Caco-2 (cell line): ENCODE measurements at regions not wholly inside any gene's neighbourhood (a gene's known extent, or its start where the extent isn't known, plus 50 kb on each side); places are given as distances from the start of the nearest gene placed in this dataset.

Source experiments
- BruUV-seq: library from RNA; stranded (reverse); fragments of 400-500 nt; replicated peaks from 2 replicates; lab custom pipeline; 2021; lab: Mats Ljungman, UMichigan
- CTCF ChIA-PET: fragments of 300-600 bp; sonication (Branson Sonifier 250); formaldehyde crosslinking; loops from one replicate; lab custom pipeline; 2022; ENCODE audit warnings: antibody characterized with exemption; lab: Charles Lee
- POLR2A ChIA-PET: fragments of 300-600 bp; sonication (Branson Sonifier 250); formaldehyde crosslinking; loops from one replicate; lab custom pipeline; 2022; ENCODE audit warnings: antibody characterized with exemption; lab: Charles Lee
- DNase-seq, 2 experiments: peaks; one replicate each; pipeline versions ENCODE4 v3.0.0 to v3.0.0-alpha.2; 2020 to 2022
- H3K27me3 ChIP-seq: replicated peaks from 2 replicates; pipeline ENCODE4 v1.6.0; 2011; ENCODE audit warnings: low read length; ENCODE audit not compliant: control insufficient read depth, insufficient read depth
- H3K36me3 ChIP-seq: 2 replicates; pipeline ENCODE4 v1.5.1; 2011; ENCODE audit warnings: low read length; ENCODE audit not compliant: control insufficient read depth, insufficient read depth
- H3K4me1 ChIP-seq: fragments of 250-450 bp; sonication (Bioruptor Pico); 2 replicates; pipeline ENCODE4 v1.5.1; 2020; ENCODE audit warnings: mild to moderate bottlenecking
- H3K4me3 ChIP-seq: 2 replicates; pipeline ENCODE4 v1.5.1; 2011; ENCODE audit warnings: low read depth, mild to moderate bottlenecking, control low read depth, low read length
- H3K9me3 ChIP-seq: fragments of 250-450 bp; sonication (Bioruptor Pico); 2 replicates; pipeline ENCODE4 v1.5.1; 2020; ENCODE audit warnings: mild to moderate bottlenecking, moderate library complexity
- H3K27ac Mint-ChIP-seq: one replicate; pipeline ENCODE4 v1.8.0; 2022; ENCODE audit warnings: mixed read lengths; ENCODE audit not compliant: unreplicated experiment
- H3K27me3 Mint-ChIP-seq: one replicate; pipeline ENCODE4 v1.8.0; 2022; ENCODE audit warnings: mixed read lengths; ENCODE audit not compliant: insufficient read depth, unreplicated experiment
- H3K36me3 Mint-ChIP-seq: one replicate; pipeline ENCODE4 v1.8.0; 2022; ENCODE audit warnings: mild to moderate bottlenecking, mixed read lengths; ENCODE audit not compliant: insufficient read depth, unreplicated experiment
- H3K4me1 Mint-ChIP-seq: one replicate; pipeline ENCODE4 v1.8.0; 2022; ENCODE audit warnings: low read depth, mixed read lengths; ENCODE audit not compliant: unreplicated experiment
- H3K4me3 Mint-ChIP-seq: one replicate; pipeline ENCODE4 v1.8.0; 2022; ENCODE audit warnings: mild to moderate bottlenecking, moderate library complexity, mixed read lengths; ENCODE audit not compliant: unreplicated experiment
- H3K9me3 Mint-ChIP-seq: one replicate; pipeline ENCODE4 v1.8.0; 2022; ENCODE audit warnings: mixed read lengths; ENCODE audit not compliant: unreplicated experiment
- intact Hi-C: fragments of 100-400 bp; cut with micrococcal nuclease; formaldehyde crosslinking; loops from one replicate; pipeline ENCODE4 v1.10.0; 2022; ENCODE audit not compliant: unreplicated experiment
- TF ChIP-seq, protein P1 (sequence below), 2 experiments: fragments of 200-600 bp in 1 of 2; IDR thresholded peaks; 1 replicate in 1 of 2; 2 replicates in 1 of 2; pipeline versions ENCODE4 v1.5.1 to v1.8.0; 2011 to 2022; ENCODE audit warnings: antibody characterized with exemption in 1 of 2, control low read depth in 1 of 2, inconsistent platforms in 1 of 2, low read depth in 1 of 2, low read length in 1 of 2, mild to moderate bottlenecking in 1 of 2, moderate library complexity in 1 of 2; ENCODE audit not compliant: insufficient read depth in 1 of 2, severe bottlenecking in 1 of 2, unreplicated experiment in 1 of 2

GRCh38 chr2:217004656-217005055 is 144.8 kb upstream of the TNP1 start:
- Histone ChIP-seq H3K4me3 (no peak overlapping the region), H3K4me1 (no peaks in the 10 kb centered on the region), H3K27me3 (no peaks in the 10 kb centered on the region; the same call in 1 of the 2 replicates), H3K36me3 (no peaks in the 10 kb centered on the region), H3K9me3 (no peaks in the 10 kb centered on the region)
- H3K4me3 Mint-ChIP-seq: no peak overlapping the region
- intact Hi-C loops: no loop called here
- no peak overlapping the region for H3K27ac Mint-ChIP-seq
- POLR2A ChIA-PET: no interaction called here
- TF ChIP-seq, protein P1, sequence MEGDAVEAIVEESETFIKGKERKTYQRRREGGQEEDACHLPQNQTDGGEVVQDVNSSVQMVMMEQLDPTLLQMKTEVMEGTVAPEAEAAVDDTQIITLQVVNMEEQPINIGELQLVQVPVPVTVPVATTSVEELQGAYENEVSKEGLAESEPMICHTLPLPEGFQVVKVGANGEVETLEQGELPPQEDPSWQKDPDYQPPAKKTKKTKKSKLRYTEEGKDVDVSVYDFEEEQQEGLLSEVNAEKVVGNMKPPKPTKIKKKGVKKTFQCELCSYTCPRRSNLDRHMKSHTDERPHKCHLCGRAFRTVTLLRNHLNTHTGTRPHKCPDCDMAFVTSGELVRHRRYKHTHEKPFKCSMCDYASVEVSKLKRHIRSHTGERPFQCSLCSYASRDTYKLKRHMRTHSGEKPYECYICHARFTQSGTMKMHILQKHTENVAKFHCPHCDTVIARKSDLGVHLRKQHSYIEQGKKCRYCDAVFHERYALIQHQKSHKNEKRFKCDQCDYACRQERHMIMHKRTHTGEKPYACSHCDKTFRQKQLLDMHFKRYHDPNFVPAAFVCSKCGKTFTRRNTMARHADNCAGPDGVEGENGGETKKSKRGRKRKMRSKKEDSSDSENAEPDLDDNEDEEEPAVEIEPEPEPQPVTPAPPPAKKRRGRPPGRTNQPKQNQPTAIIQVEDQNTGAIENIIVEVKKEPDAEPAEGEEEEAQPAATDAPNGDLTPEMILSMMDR (IDR thresholded peaks at IDR 0.05; ENCODE audit: insufficient read depth in 1 of 2, low read depth in 1 of 2, low read length in 1 of 2, severe bottlenecking in 1 of 2, unreplicated experiment in 1 of 2): no peak
- H3K4me1 Mint-ChIP-seq: no peaks in the 10 kb centered on the region
- H3K36me3 Mint-ChIP-seq: no peaks in the 10 kb centered on the region
- DNase-seq: no peak
- peaks cover 10% of the 10 kb centered on the region for H3K27me3 Mint-ChIP-seq
- BruUV-seq: no TSS peak
- no peaks in the 10 kb centered on the region for H3K9me3 Mint-ChIP-seq
- CTCF ChIA-PET: no interaction called here

- no TSS peak for BruUV-seq
- POLR2A ChIA-PET: no interaction called here
- Histone ChIP-seq H3K4me3 (no peak overlapping the region), H3K27me3 (no peaks in the 10 kb centered on the region), H3K4me1 (no peaks in the 10 kb centered on the region), H3K9me3 (no peaks in the 10 kb centered on the region), H3K36me3 (no peaks in the 10 kb centered on the region)
- Mint-ChIP-seq H3K4me3 (no peak overlapping the region), H3K4me1 (no peaks in the 10 kb centered on the region), H3K9me3 (no peaks in the 10 kb centered on the region), H3K27me3 (peaks cover 8% of the 10 kb centered on the region), H3K36me3 (no peaks in the 10 kb centered on the region), H3K27ac (no peak overlapping the region)
- intact Hi-C loops: no loop called here
- CTCF ChIA-PET: no interaction called here
- DNase-seq: no peak
- TF ChIP-seq, protein P1 (IDR thresholded peaks at IDR 0.05; ENCODE audit: insufficient read depth in 1 of 2, low read depth in 1 of 2, low read length in 1 of 2, severe bottlenecking in 1 of 2, unreplicated experiment in 1 of 2): no peak
These were observed 141.9 kb upstream of the TNP1 start for GRCh38 chr2:217001740-217002139.

- intact Hi-C loops: loop anchor here (1.0 kb wide), 1 partner anchor 142 kb away; no protein-coding TSS in a partner anchor
- POLR2A ChIA-PET: no interaction called here
These were observed 140.5 kb upstream of the TNP1 start for GRCh38 chr2:217000406-217000805.

More at GRCh38 chr2:217000406-217000805, 140.5 kb upstream of the TNP1 start:
- no peaks in the 10 kb centered on the region for H3K9me3 ChIP-seq
- H3K4me1 Mint-ChIP-seq: no peaks in the 10 kb centered on the region
- no peak overlapping the region for H3K27ac Mint-ChIP-seq
- TF ChIP-seq, protein P1 (IDR thresholded peaks at IDR 0.05; ENCODE audit: insufficient read depth in 1 of 2, low read depth in 1 of 2, low read length in 1 of 2, severe bottlenecking in 1 of 2, unreplicated experiment in 1 of 2): peak in 1 of 2 experiments; percentile 9
- H3K36me3 Mint-ChIP-seq: no peaks in the 10 kb centered on the region
- CTCF ChIA-PET: interaction anchor here (0.6 to 1.0 kb wide), 3 partner anchors 58 to 511 kb away, joined by 3 read pairs; no protein-coding TSS in a partner anchor
- no TSS peak for BruUV-seq
- no peak overlapping the region for H3K4me3 ChIP-seq
- no peaks in the 10 kb centered on the region for H3K4me1 ChIP-seq
- no peaks in the 10 kb centered on the region for H3K27me3 ChIP-seq
- H3K36me3 ChIP-seq: no peaks in the 10 kb centered on the region
- H3K27me3 Mint-ChIP-seq: peaks cover 6% of the 10 kb centered on the region
- DNase-seq: no peak
- no peak overlapping the region for H3K4me3 Mint-ChIP-seq
- no peaks in the 10 kb centered on the region for H3K9me3 Mint-ChIP-seq
